ENCODE measurements at regions not wholly inside any gene's neighbourhood (a gene's known extent, or its start where the extent isn't known, plus 50 kb on each side); places are given as distances from the start of the nearest gene placed in this dataset.

GRCh38 chr7:26948617-26949118 is 84.3 kb upstream of the SKAP2 start:
- TF ChIP-seq CTCF (IDR thresholded peaks at IDR 0.05 in 4 of 5, conservative IDR thresholded peaks at IDR 0.05 in 1 of 5): no peak
- TF ChIP-seq POLR2A (IDR thresholded peaks at IDR 0.05): no peak
